Body of pancreas (tissue), 4 donors: ENCODE measurements at regions not wholly inside any gene's neighbourhood (a gene's known extent, or its start where the extent isn't known, plus 50 kb on each side); places are given as distances from the start of the nearest gene placed in this dataset.

Source experiments
- POLR2A ChIP-seq, 3 donors: fragments of 450-650 bp; IDR thresholded peaks; one replicate each; pipeline ENCODE4 v1.6.1; 2016; ENCODE audit warnings: antibody characterized with exemption in 3 of 3, mild to moderate bottlenecking in 2 of 3
- TF ChIP-seq, protein P1 (sequence below), 7 experiments: fragments of 450-650 bp in 4 of 7; fragments of 200-600 bp in 3 of 7; sonication (generic) in 3 of 7; IDR thresholded peaks; one replicate each; pipeline ENCODE4 v1.5.1; 2016 to 2019; ENCODE audit warnings: antibody characterized with exemption in 7 of 7

DNA sequence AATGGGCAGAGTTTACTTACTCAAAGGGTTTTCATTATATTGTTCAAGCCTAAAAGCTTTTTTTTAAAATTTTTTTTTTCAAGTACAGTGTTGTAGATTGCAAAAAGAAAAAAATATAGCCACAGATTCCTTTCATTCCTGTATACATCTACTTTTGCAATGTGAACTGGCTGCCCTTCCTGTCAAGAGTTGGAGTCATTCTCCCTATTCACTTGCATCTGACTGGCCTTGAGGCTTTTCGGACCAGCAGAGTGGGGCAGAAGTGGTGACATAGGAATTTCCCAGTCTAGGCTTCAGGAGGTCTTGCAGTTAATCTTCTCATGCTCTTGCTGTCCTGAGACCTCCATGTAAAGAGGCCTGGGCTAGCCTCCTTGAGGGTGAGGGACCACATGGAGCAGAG, 218.3 kb upstream of the CFAP20DC start:
- TF ChIP-seq, protein P1, sequence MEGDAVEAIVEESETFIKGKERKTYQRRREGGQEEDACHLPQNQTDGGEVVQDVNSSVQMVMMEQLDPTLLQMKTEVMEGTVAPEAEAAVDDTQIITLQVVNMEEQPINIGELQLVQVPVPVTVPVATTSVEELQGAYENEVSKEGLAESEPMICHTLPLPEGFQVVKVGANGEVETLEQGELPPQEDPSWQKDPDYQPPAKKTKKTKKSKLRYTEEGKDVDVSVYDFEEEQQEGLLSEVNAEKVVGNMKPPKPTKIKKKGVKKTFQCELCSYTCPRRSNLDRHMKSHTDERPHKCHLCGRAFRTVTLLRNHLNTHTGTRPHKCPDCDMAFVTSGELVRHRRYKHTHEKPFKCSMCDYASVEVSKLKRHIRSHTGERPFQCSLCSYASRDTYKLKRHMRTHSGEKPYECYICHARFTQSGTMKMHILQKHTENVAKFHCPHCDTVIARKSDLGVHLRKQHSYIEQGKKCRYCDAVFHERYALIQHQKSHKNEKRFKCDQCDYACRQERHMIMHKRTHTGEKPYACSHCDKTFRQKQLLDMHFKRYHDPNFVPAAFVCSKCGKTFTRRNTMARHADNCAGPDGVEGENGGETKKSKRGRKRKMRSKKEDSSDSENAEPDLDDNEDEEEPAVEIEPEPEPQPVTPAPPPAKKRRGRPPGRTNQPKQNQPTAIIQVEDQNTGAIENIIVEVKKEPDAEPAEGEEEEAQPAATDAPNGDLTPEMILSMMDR (IDR thresholded peaks at IDR 0.05): no peak
- no peak for TF ChIP-seq POLR2A (IDR thresholded peaks at IDR 0.05)
